DND-41 (cell line): ENCODE measurements at regions not wholly inside any gene's neighbourhood (a gene's known extent, or its start where the extent isn't known, plus 50 kb on each side); places are given as distances from the start of the nearest gene placed in this dataset.

Experiments
- ATAC-seq: fragments of 200-7000 bp; cut with Tn5 transposase; 3 replicates; pipeline ENCODE4 v1.9.1; 2021; ENCODE audit warnings: low read depth; ENCODE audit not compliant: insufficient read depth
- DNase-seq: peaks from one replicate; pipeline ENCODE4 v3.0.0-alpha.2; 2020
- H2AFZ ChIP-seq: 2 replicates; pipeline ENCODE4 v1.6.0; 2012; ENCODE audit warnings: low read depth, low read length
- H3K27ac ChIP-seq: 2 replicates; pipeline ENCODE4 v1.5.1; 2012; ENCODE audit warnings: low read length, inconsistent platforms
- H3K27me3 ChIP-seq: fragments of 200-600 bp; sonication (generic); 2 replicates; pipeline ENCODE4 v1.6.0; 2012; ENCODE audit warnings: low read length, mild to moderate bottlenecking, inconsistent platforms; ENCODE audit not compliant: insufficient read depth, poor library complexity
- H3K36me3 ChIP-seq: 2 replicates; pipeline ENCODE4 v1.5.1; 2012; ENCODE audit warnings: low read length, inconsistent platforms; ENCODE audit not compliant: insufficient read depth
- H3K4me1 ChIP-seq: 2 replicates; pipeline ENCODE4 v1.5.1; 2012; ENCODE audit warnings: mild to moderate bottlenecking, low read length; ENCODE audit not compliant: insufficient read depth
- H3K4me2 ChIP-seq: 2 replicates; pipeline ENCODE4 v1.6.0; 2012; ENCODE audit warnings: mild to moderate bottlenecking, moderate library complexity, low read length, inconsistent platforms; ENCODE audit not compliant: insufficient read depth
- H3K4me3 ChIP-seq, 2 experiments: fragments of 200-600 bp in 1 of 2; shearing (Covaris generic) in 1 of 2; 2 replicates each; pipeline ENCODE4 v1.5.1; 2012 to 2016; ENCODE audit warnings: inconsistent platforms in 2 of 2, low read length in 2 of 2, mild to moderate bottlenecking in 2 of 2, low read depth in 1 of 2, moderate library complexity in 1 of 2
- H3K79me2 ChIP-seq: 2 replicates; pipeline ENCODE4 v1.6.0; 2012; ENCODE audit warnings: low read length, inconsistent platforms; ENCODE audit not compliant: insufficient read depth
- H3K9ac ChIP-seq: 2 replicates; pipeline ENCODE4 v1.6.0; 2012; ENCODE audit warnings: low read depth, mild to moderate bottlenecking, inconsistent platforms, low read length, moderate library complexity
- H3K9me3 ChIP-seq: 2 replicates; pipeline ENCODE4 v1.5.1; 2012; ENCODE audit warnings: low read length, moderate library complexity, mild to moderate bottlenecking, inconsistent platforms; ENCODE audit not compliant: insufficient read depth, severe bottlenecking
- H4K20me1 ChIP-seq: 2 replicates; pipeline ENCODE4 v1.6.0; 2012; ENCODE audit warnings: low read length; ENCODE audit not compliant: insufficient read depth
- CTCF ChIP-seq: IDR thresholded peaks from 2 replicates; pipeline ENCODE4 v1.5.1; 2012; ENCODE audit warnings: borderline replicate concordance, low read length, moderate library complexity, mild to moderate bottlenecking; ENCODE audit not compliant: poor library complexity, severe bottlenecking; ENCODE audit errors: extremely low read depth
- EZH2 ChIP-seq: IDR thresholded peaks from 3 replicates; pipeline ENCODE4 v1.6.1; 2012; ENCODE audit warnings: borderline replicate concordance, low read depth, mild to moderate bottlenecking, moderate library complexity, low read length, inconsistent platforms; ENCODE audit not compliant: severe bottlenecking

- TF ChIP-seq EZH2 (no peak), CTCF (no peak)
- H3K27me3 ChIP-seq = no peaks in the 10 kb centered on the region
- ATAC-seq (no peak), DNase-seq (no peak)
- no peaks in the 10 kb centered on the region for H3K9me3 ChIP-seq
- no peak overlapping the region for H3K27ac ChIP-seq
- no peaks in the 10 kb centered on the region for H4K20me1 ChIP-seq
- H2AFZ ChIP-seq = no peak overlapping the region
- H3K9ac ChIP-seq = no peak overlapping the region
- no peaks in the 10 kb centered on the region for H3K79me2 ChIP-seq
- H3K4me3 ChIP-seq = no peak overlapping the region
- no peaks in the 10 kb centered on the region for H3K4me1 ChIP-seq
- H3K4me2 ChIP-seq = no peak overlapping the region
- no peaks in the 10 kb centered on the region for H3K36me3 ChIP-seq
Observed at GRCh38 chr12:92615086-92615485, 87.7 kb upstream of the PLEKHG7 start.

- no peak overlapping the region for H3K4me3 ChIP-seq
- TF ChIP-seq EZH2 = no peak
- no peak for TF ChIP-seq CTCF
- H3K79me2 ChIP-seq = no peaks in the 10 kb centered on the region
- no peak overlapping the region for H3K4me2 ChIP-seq
- H3K9me3 ChIP-seq = no peaks in the 10 kb centered on the region
- no peak overlapping the region for H3K27ac ChIP-seq
- no peaks in the 10 kb centered on the region for H3K27me3 ChIP-seq
- H3K9ac ChIP-seq = no peak overlapping the region
- H4K20me1 ChIP-seq = no peaks in the 10 kb centered on the region
- H3K4me1 ChIP-seq = no peaks in the 10 kb centered on the region
- no peak for DNase-seq
- H3K36me3 ChIP-seq = no peaks in the 10 kb centered on the region
- no peak overlapping the region for H2AFZ ChIP-seq
- no peak for ATAC-seq
Observed at GRCh38 chr12:92614502-92614901, 88.3 kb upstream of the PLEKHG7 start.

- ATAC-seq (no peak), DNase-seq (no peak)
- Histone ChIP-seq H3K9me3 (no peaks in the 10 kb centered on the region), H3K4me1 (no peaks in the 10 kb centered on the region), H2AFZ (no peak overlapping the region), H3K79me2 (no peaks in the 10 kb centered on the region), H3K4me2 (no peak overlapping the region), H3K27me3 (no peaks in the 10 kb centered on the region), H3K36me3 (no peaks in the 10 kb centered on the region), H3K4me3 (no peak overlapping the region), H3K9ac (no peak overlapping the region), H4K20me1 (no peaks in the 10 kb centered on the region), H3K27ac (no peak overlapping the region)
- TF ChIP-seq CTCF (no peak), EZH2 (no peak)
Observed at GRCh38 chr12:92614001-92614400, 88.8 kb upstream of the PLEKHG7 start.

GRCh38 chr12:92612611-92613010 lies 90.2 kb upstream of the PLEKHG7 start:
- Histone ChIP-seq H3K4me1 (no peaks in the 10 kb centered on the region; the same call in 1 of the 2 replicates), H3K4me3 (no peak overlapping the region), H3K27ac (no peak overlapping the region), H3K27me3 (no peaks in the 10 kb centered on the region), H3K9me3 (no peaks in the 10 kb centered on the region), H4K20me1 (no peaks in the 10 kb centered on the region), H3K9ac (no peak overlapping the region), H3K79me2 (no peaks in the 10 kb centered on the region), H3K4me2 (no peak overlapping the region), H2AFZ (no peak overlapping the region), H3K36me3 (no peaks in the 10 kb centered on the region)
- DNase-seq (no peak), ATAC-seq (no peak)
- TF ChIP-seq CTCF (no peak), EZH2 (no peak)
